C4-2B (cell line): ENCODE measurements at regions not wholly inside any gene's neighbourhood (a gene's known extent, or its start where the extent isn't known, plus 50 kb on each side); places are given as distances from the start of the nearest gene placed in this dataset.

Source experiments
- ZFX ChIP-seq: fragments of 450-650 bp; IDR thresholded peaks from 2 replicates; pipeline ENCODE4 v1.6.1; 2017
- TF ChIP-seq, protein P1 (sequence below): fragments of 450-650 bp; conservative IDR thresholded peaks from 2 replicates; pipeline ENCODE4 v1.5.1; 2017; ENCODE audit warnings: mild to moderate bottlenecking

DNA sequence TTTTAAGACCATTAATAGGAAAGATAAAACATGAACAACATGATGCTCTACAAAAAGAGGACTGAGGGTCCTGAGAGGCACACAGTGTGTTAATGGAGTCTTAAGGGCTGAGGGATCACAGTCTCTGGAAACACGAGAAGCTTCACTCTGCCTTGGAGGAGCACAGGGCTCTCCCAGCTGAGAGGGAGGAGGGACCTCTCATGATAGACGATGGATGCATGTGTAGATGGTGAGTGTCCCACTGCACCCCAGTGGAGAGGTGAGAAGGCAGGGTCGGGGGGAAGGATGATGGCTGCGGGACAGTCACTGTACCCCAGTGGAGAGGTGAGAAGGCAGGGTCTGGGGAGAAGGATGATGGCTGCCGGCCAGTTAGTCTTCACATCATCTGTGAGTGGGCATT, 613.4 kb downstream of the IRX1 start:
- TF ChIP-seq, protein P1, sequence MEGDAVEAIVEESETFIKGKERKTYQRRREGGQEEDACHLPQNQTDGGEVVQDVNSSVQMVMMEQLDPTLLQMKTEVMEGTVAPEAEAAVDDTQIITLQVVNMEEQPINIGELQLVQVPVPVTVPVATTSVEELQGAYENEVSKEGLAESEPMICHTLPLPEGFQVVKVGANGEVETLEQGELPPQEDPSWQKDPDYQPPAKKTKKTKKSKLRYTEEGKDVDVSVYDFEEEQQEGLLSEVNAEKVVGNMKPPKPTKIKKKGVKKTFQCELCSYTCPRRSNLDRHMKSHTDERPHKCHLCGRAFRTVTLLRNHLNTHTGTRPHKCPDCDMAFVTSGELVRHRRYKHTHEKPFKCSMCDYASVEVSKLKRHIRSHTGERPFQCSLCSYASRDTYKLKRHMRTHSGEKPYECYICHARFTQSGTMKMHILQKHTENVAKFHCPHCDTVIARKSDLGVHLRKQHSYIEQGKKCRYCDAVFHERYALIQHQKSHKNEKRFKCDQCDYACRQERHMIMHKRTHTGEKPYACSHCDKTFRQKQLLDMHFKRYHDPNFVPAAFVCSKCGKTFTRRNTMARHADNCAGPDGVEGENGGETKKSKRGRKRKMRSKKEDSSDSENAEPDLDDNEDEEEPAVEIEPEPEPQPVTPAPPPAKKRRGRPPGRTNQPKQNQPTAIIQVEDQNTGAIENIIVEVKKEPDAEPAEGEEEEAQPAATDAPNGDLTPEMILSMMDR = no peak
- no peak for TF ChIP-seq ZFX
